Fibroblast of the conjunctiva (primary cell): ENCODE measurements at regions not wholly inside any gene's neighbourhood (a gene's known extent, or its start where the extent isn't known, plus 50 kb on each side); places are given as distances from the start of the nearest gene placed in this dataset.
"Not testable (repeated sequence)": the region's sequence is repeated elsewhere in the genome, so short reads cannot be mapped to it uniquely, and the experiment has no call there.

Experiments
- DNase-seq: peaks from one replicate; pipeline ENCODE4 v3.0.0-alpha.2; 2010; ENCODE audit warnings: low read depth

DNA sequence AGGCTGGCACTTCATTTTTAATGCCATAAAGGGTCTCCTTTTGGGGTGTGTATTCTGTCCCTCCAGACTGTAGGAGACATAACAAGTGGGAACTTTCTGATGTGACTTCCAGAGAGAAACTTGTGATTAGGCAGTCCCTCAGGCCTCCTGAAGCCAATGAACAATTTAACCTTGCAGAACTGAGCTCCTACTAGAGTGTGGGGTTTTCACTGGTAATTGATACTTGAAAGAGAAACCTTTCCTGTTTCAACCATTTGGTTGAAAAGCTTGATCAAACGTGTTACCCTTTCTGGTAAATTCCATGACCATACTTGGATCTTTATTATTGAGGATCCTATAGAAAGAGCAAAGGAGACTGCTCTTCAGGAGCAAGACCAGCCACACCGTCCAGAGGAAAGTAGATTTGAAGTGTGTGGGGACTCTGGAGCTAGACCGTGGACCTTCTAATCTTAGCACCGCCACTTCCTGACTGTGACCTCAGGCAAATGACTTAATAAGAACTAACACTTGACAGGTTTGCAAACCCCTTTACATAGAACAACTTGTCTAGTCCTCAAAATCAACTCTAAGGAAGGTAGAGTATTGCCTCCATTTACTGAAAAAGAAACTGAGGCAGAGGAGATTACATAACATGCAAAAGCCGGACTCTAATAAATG is 69.9 kb upstream of the GDNF start:
- DNase-seq: not testable (repeated sequence)

DNA sequence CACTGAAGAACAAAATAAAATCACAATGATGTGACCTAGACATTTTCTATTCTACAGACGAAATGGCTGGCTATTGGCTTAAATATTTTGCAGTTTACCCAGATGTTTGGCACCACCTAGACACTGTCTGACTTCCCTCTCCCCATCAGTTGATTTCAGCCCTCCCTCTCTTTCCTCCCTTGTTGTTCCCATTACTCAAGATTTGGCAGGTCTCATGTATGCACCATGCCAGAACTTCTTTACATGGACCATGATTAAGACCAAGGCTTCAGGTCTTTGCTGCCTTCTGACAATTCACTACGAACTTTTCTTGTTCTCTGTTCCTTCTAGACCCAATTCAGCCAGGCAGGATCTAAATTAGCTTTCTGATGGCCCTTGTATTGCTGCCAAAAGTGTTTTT is 66.6 kb upstream of the GDNF start:
- no peak for DNase-seq

DNA sequence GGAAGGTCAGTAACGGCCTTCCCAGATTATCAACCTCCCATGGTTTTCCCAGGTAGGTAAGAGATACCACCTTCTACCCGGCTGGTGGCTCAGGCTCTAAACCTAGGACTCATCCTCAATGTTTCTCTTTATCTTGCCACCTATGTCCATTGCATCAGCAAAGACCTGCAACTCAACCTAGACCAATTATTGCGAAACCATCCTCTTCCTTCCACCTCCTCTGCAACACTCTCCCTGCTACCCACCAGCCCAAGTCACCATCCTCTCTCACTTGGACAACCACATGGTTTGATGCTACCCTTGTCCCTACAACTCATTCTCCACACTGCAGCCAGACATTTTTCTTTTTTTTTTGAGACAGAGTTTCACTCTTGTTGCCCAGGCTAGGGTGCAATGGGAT is 65.4 kb upstream of the GDNF start:
- no peak for DNase-seq

DNA sequence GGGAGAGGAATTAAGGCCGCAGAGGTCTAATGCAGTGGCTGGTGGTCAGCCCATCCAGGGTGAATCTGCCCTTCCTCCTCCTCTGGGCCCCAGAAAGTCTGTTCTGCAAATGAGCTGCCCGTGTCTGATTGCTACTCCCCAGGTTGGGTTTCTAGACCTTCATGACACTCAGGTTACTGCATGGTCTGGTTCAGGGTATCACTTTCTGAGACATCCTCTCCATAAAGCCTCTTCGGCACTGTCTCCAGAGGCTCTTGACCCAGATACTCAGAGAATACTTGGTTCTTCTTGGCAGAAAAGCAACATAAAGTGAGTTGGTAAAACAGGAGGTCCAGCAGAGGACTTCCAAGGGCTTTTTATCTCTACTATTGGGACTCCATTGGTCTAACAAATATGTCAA is 62.5 kb upstream of the GDNF start:
- no peak for DNase-seq

DNA sequence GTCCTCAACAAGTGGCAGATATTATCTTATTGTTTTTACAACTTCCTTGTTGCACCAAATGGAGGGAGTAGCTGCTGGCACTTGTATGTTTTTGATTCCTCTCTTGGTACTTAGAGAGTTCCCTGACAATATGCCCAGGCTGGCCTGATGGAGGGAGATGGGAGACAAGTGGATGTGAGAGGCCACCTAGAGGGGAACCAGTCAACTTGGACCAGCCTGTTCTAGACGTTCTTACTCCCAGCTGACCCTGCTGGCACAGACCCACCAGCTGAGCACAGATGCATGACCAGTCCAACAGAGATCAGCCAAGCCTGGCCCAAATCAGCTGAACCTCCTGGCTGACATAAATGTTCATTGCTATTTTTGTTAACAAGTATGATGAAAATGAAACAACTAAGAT is 60.9 kb upstream of the GDNF start:
- peak; percentile 17 for DNase-seq

DNA sequence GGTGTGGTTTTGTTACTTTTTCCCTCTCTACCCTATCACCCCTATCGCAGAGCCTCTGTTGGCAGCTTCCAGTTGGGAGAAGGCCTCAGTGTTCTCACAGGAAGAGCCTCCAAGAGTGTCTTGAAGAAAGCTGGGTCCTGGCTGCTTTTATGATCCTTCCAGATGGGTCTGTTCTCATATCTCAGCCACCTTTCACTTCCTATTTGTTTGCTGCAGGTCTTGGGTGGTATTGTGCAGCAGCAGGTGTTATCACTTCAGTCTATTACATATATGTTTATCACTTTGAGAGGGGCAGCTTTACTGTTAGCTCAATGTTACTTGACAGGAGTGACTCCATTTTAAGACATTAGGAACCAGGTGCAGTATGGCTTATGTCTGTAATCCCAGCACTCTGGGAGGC is 59.2 kb upstream of the GDNF start:
- DNase-seq: no peak

DNA sequence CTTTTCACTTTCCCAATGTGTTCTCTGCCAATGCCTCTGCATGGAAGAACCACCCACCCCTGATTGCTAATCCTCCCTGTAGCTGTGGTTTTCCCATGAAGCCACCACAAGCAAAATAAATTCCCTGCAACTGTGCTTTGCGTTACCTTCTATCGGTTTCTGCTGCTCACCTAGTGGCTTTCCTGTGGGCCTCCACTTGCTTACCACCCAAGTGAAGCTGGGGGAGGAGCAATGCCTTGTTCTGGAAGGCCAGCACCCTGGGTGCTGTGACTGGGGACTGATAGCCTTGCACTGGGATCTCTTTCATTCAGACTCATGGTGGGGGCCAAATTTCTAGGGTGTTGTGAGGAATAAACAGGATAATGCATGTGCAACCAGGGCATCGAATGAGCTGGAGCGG is 56.3 kb upstream of the GDNF start:
- DNase-seq: no peak

DNA sequence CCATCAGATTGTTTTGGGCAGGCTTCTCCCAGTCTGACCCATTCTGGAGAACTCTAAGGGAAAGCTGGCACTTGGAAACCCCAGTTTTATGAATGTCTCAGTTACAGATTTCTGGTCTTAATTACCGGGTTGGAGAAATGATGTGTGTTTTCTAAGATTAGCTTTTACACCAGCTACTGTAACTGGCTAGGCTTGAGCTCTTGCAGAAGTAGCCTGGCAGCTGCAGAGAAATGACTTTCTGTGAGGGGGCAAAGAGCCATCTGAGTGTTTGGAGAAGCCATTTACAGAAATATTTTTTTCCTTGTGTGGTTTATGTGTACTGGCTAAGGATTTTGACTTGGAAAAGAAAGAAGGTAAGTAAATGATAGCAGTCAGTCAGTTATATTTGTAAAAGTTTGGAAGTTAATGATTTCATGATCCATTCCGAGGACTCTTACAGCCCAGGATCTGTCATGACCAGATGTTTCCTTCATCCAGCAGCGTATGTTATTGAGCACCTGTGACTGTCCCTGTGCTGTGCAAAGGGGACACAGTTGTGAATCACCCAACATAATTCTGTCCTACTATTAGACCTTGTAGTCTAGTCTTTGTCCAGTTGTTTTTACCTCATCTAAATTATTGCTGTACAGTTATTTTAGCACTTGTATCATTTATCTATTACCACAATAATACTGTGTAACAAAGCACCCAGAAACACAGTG is 53.7 kb upstream of the GDNF start:
- no peak for DNase-seq

DNA sequence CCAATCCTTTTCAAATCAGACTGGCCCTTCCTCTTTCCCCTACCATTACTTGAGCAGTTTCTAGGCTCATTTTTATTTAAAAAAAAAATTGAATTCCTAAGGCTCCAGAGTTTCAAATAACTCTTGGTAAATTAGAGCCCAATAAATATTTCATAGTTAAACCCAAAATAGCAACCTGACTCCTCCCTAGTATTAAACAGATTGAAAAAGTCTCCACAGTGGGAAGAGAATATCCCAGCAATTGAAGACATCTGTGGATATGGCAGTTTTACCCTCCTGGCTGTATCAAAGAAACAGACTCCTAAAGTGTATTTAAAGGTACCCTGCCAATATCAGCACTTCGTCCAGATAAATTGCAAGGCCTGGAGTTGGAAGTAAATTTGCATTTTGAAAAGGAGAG is 52.7 kb upstream of the GDNF start:
- no peak for DNase-seq

DNA sequence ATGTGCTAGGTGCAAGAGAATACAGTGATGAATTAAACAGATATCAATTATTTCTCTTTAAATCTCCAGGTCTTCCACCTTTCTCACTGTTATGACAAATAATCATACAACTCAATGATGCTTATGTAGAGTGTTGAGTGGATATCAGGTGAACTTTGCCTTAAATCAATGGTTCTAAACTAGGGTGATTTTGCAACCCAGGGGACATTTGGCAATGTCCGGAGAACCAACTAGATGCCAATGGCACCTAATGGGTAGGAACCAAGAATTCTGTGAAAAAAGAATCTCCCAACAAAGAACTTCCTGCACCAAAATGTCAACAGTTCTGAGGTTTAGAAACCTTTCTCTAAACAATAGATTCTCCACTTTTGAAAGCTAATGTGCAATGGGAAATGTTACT is 52.0 kb upstream of the GDNF start:
- DNase-seq: no peak

DNA sequence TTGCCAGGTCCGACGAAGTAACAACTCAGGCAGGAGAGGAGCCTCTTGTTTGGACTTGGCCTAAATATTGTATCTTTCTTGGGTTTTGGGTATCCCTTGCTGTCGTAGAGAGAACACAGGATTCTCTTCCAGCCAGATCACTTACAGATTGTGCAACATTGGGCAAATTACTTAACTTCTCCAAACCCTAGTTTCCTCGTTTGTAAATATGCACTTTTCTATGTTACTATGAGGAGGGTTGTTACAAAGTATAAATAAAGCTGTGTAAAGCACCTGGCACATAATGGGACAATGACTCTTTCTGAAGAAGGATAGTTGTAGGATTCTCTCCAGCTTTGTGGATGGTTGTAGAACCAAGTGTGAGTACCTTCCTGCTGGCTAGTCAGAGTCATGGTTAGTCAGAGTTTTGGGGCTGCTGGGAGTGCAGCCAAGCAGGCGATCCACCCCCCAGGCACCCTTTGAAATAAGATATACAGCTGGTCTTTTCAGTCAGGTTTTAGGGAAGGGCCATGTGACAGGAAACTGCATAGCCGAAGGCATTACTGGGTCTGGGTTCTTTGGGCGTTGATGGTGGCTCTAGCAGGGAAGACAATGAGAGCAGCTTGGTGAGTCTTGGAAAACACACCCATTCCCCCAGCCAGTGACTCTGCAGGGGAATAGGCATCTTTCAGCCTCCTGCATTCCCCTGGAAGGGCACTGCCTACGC is 49.9 kb upstream of the GDNF start:
- no peak for DNase-seq
